ENCODE measurements at regions not wholly inside any gene's neighbourhood (a gene's known extent, or its start where the extent isn't known, plus 50 kb on each side); places are given as distances from the start of the nearest gene placed in this dataset.
"Not testable (repeated sequence)": the region's sequence is repeated elsewhere in the genome, so short reads cannot be mapped to it uniquely, and the experiment has no call there.

GRCh38 chr5:74535926-74536325 lies 104.6 kb downstream of the ENC1 start:
- Histone ChIP-seq H3K9me3 (ENCODE audit: control insufficient read depth, low read length) (peaks cover 7% of the 10 kb centered on the region), H3K27me3 (ENCODE audit: control insufficient read depth, insufficient read depth, low read length, poor library complexity, severe bottlenecking) (no peaks in the 10 kb centered on the region), H3K36me3 (ENCODE audit: control insufficient read depth, insufficient read depth, low read length) (no peaks in the 10 kb centered on the region), H3K4me3 (ENCODE audit: insufficient read depth, low read depth, low read length) (no peak overlapping the region), H3K4me1 (ENCODE audit: control insufficient read depth, insufficient read depth, low read length) (no peaks in the 10 kb centered on the region), H3K27ac (ENCODE audit: insufficient read depth, low read depth, low read length, poor library complexity, severe bottlenecking) (no peak overlapping the region)
- 87 to 90% methylated on average over 2 of the region's 2 CpGs for WGBS, 2 experiments

GRCh38 chr5:74534397-74535129 lies 106.0 kb downstream of the ENC1 start:
- H3K4me3 ChIP-seq (ENCODE audit: insufficient read depth, low read depth, low read length): no peak overlapping the region

GRCh38 chr5:74530326-74531050 lies 110.0 kb downstream of the ENC1 start:
- Histone ChIP-seq H3K36me3 (ENCODE audit: control insufficient read depth, insufficient read depth, low read length) (no peaks in the 10 kb centered on the region), H3K9me3 (ENCODE audit: control insufficient read depth, low read length) (peaks cover 7% of the 10 kb centered on the region), H3K4me1 (ENCODE audit: control insufficient read depth, insufficient read depth, low read length) (no peaks in the 10 kb centered on the region), H3K27me3 (ENCODE audit: control insufficient read depth, insufficient read depth, low read length, poor library complexity, severe bottlenecking) (no peaks in the 10 kb centered on the region), H3K27ac (ENCODE audit: insufficient read depth, low read depth, low read length, poor library complexity, severe bottlenecking) (no peak overlapping the region), H3K4me3 (ENCODE audit: insufficient read depth, low read depth, low read length) (no peak overlapping the region)
- WGBS, 2 experiments: 77 to 85% methylated on average over 2 of the region's 4 CpGs

More at GRCh38 chr5:74534397-74535129, 106.0 kb downstream of the ENC1 start:
- Histone ChIP-seq H3K4me1 (ENCODE audit: control insufficient read depth, insufficient read depth, low read length) (no peaks in the 10 kb centered on the region), H3K27ac (ENCODE audit: insufficient read depth, low read depth, low read length, poor library complexity, severe bottlenecking) (no peak overlapping the region), H3K27me3 (ENCODE audit: control insufficient read depth, insufficient read depth, low read length, poor library complexity, severe bottlenecking) (no peaks in the 10 kb centered on the region), H3K36me3 (ENCODE audit: control insufficient read depth, insufficient read depth, low read length) (no peaks in the 10 kb centered on the region), H3K9me3 (ENCODE audit: control insufficient read depth, low read length) (peaks cover 7% of the 10 kb centered on the region)
- WGBS, 2 experiments: 92 to 98% methylated on average over 2 of the region's 2 CpGs

- Histone ChIP-seq H3K27me3 (ENCODE audit: control insufficient read depth, insufficient read depth, low read length, poor library complexity, severe bottlenecking) (no peaks in the 10 kb centered on the region), H3K27ac (ENCODE audit: insufficient read depth, low read depth, low read length, poor library complexity, severe bottlenecking) (no peak overlapping the region), H3K36me3 (ENCODE audit: control insufficient read depth, insufficient read depth, low read length) (no peaks in the 10 kb centered on the region), H3K9me3 (ENCODE audit: control insufficient read depth, low read length) (peaks cover 3% of the 10 kb centered on the region), H3K4me3 (ENCODE audit: insufficient read depth, low read depth, low read length) (no peak overlapping the region), H3K4me1 (ENCODE audit: control insufficient read depth, insufficient read depth, low read length) (no peaks in the 10 kb centered on the region)
- 95 to 99% methylated on average over 5 to 7 of the region's 7 CpGs for WGBS, 2 experiments
These were observed 111.4 kb downstream of the ENC1 start for GRCh38 chr5:74529101-74529500.

- 97 to 100% methylated on average over 1 of the region's 1 CpG for WGBS, 2 experiments
- H3K9me3 ChIP-seq (ENCODE audit: control insufficient read depth, low read length): peaks cover 3% of the 10 kb centered on the region
- H3K4me1 ChIP-seq (ENCODE audit: control insufficient read depth, insufficient read depth, low read length): no peaks in the 10 kb centered on the region
- no peak overlapping the region for H3K4me3 ChIP-seq (ENCODE audit: insufficient read depth, low read depth, low read length)
- no peak overlapping the region for H3K27ac ChIP-seq (ENCODE audit: insufficient read depth, low read depth, low read length, poor library complexity, severe bottlenecking)
- H3K36me3 ChIP-seq (ENCODE audit: control insufficient read depth, insufficient read depth, low read length): no peaks in the 10 kb centered on the region
- H3K27me3 ChIP-seq (ENCODE audit: control insufficient read depth, insufficient read depth, low read length, poor library complexity, severe bottlenecking): no peaks in the 10 kb centered on the region
These were observed 114.4 kb downstream of the ENC1 start for GRCh38 chr5:74526111-74526510.

GRCh38 chr5:74524767-74525166 lies 115.8 kb downstream of the ENC1 start:
- H3K4me3 ChIP-seq (ENCODE audit: insufficient read depth, low read depth, low read length); H3K27ac ChIP-seq (ENCODE audit: insufficient read depth, low read depth, low read length, poor library complexity, severe bottlenecking); H3K9me3 ChIP-seq (ENCODE audit: control insufficient read depth, low read length); H3K36me3 ChIP-seq (ENCODE audit: control insufficient read depth, insufficient read depth, low read length); H3K27me3 ChIP-seq (ENCODE audit: control insufficient read depth, insufficient read depth, low read length, poor library complexity, severe bottlenecking); H3K4me1 ChIP-seq (ENCODE audit: control insufficient read depth, insufficient read depth, low read length): not testable (repeated sequence)
- WGBS, 2 experiments: 90 to 91% methylated on average over 3 of the region's 3 CpGs

- not testable (repeated sequence) for H3K4me3 ChIP-seq (ENCODE audit: insufficient read depth, low read depth, low read length); H3K4me1 ChIP-seq (ENCODE audit: control insufficient read depth, insufficient read depth, low read length); H3K27ac ChIP-seq (ENCODE audit: insufficient read depth, low read depth, low read length, poor library complexity, severe bottlenecking); H3K9me3 ChIP-seq (ENCODE audit: control insufficient read depth, low read length); H3K36me3 ChIP-seq (ENCODE audit: control insufficient read depth, insufficient read depth, low read length); H3K27me3 ChIP-seq (ENCODE audit: control insufficient read depth, insufficient read depth, low read length, poor library complexity, severe bottlenecking)
- WGBS, 2 experiments: 94% methylated on average over 4 of the region's 4 CpGs
These were observed 116.8 kb downstream of the ENC1 start for GRCh38 chr5:74523698-74524097.

- not testable (repeated sequence) for H3K9me3 ChIP-seq (ENCODE audit: control insufficient read depth, low read length); H3K4me3 ChIP-seq (ENCODE audit: insufficient read depth, low read depth, low read length); H3K27ac ChIP-seq (ENCODE audit: insufficient read depth, low read depth, low read length, poor library complexity, severe bottlenecking); H3K36me3 ChIP-seq (ENCODE audit: control insufficient read depth, insufficient read depth, low read length); H3K4me1 ChIP-seq (ENCODE audit: control insufficient read depth, insufficient read depth, low read length); H3K27me3 ChIP-seq (ENCODE audit: control insufficient read depth, insufficient read depth, low read length, poor library complexity, severe bottlenecking)
- WGBS, 2 experiments: 84 to 95% methylated on average over 2 of the region's 2 CpGs
These were observed 117.7 kb downstream of the ENC1 start for GRCh38 chr5:74522838-74523237.

GRCh38 chr5:74521401-74521800 lies 119.1 kb downstream of the ENC1 start:
- Histone ChIP-seq H3K4me1 (ENCODE audit: control insufficient read depth, insufficient read depth, low read length) (peaks cover 8% of the 10 kb centered on the region), H3K36me3 (ENCODE audit: control insufficient read depth, insufficient read depth, low read length) (no peaks in the 10 kb centered on the region), H3K27me3 (ENCODE audit: control insufficient read depth, insufficient read depth, low read length, poor library complexity, severe bottlenecking) (no peaks in the 10 kb centered on the region), H3K9me3 (ENCODE audit: control insufficient read depth, low read length) (peaks cover 3% of the 10 kb centered on the region), H3K4me3 (ENCODE audit: insufficient read depth, low read depth, low read length) (no peak overlapping the region), H3K27ac (ENCODE audit: insufficient read depth, low read depth, low read length, poor library complexity, severe bottlenecking) (no peak overlapping the region)
- 95 to 100% methylated on average over 2 to 3 of the region's 3 CpGs for WGBS, 2 experiments

- peaks cover 17% of the 10 kb centered on the region for H3K4me1 ChIP-seq (ENCODE audit: control insufficient read depth, insufficient read depth, low read length)
These were observed 120.8 kb downstream of the ENC1 start for GRCh38 chr5:74519679-74520078.

More at GRCh38 chr5:74519679-74520078, 120.8 kb downstream of the ENC1 start:
- Histone ChIP-seq H3K27ac (ENCODE audit: insufficient read depth, low read depth, low read length, poor library complexity, severe bottlenecking) (no peak overlapping the region), H3K36me3 (ENCODE audit: control insufficient read depth, insufficient read depth, low read length) (no peaks in the 10 kb centered on the region), H3K27me3 (ENCODE audit: control insufficient read depth, insufficient read depth, low read length, poor library complexity, severe bottlenecking) (no peaks in the 10 kb centered on the region), H3K9me3 (ENCODE audit: control insufficient read depth, low read length) (no peaks in the 10 kb centered on the region), H3K4me3 (ENCODE audit: insufficient read depth, low read depth, low read length) (no peak overlapping the region)
- 96% methylated on average over 4 of the region's 4 CpGs for WGBS, 2 experiments

Data from ectodermal cell (in vitro differentiated cells).